NCI-H128 (cell line): ENCODE measurements at regions not wholly inside any gene's neighbourhood (a gene's known extent, or its start where the extent isn't known, plus 50 kb on each side); places are given as distances from the start of the nearest gene placed in this dataset.
"Not testable (repeated sequence)": the region's sequence is repeated elsewhere in the genome, so short reads cannot be mapped to it uniquely, and the experiment has no call there.

Source experiments
- DNase-seq: peaks from one replicate; lab custom pipeline; 2025; ENCODE audit not compliant: unreplicated experiment; lab: John Stamatoyannopoulos, UW

GRCh38 chr5:56733580-56733979, 81.8 kb upstream of the MAP3K1 start:
- no peak for DNase-seq

- no peak for DNase-seq
Observed at GRCh38 chr5:56732121-56732520, 83.2 kb upstream of the MAP3K1 start.

GRCh38 chr5:56731473-56731872, 83.9 kb upstream of the MAP3K1 start:
- DNase-seq: not testable (repeated sequence)

- DNase-seq: no peak
Observed at GRCh38 chr5:56729488-56729887, 85.9 kb upstream of the MAP3K1 start.

- DNase-seq: no peak
Observed at GRCh38 chr5:56725711-56726411, 89.5 kb upstream of the MAP3K1 start.

GRCh38 chr5:56724857-56725256, 90.5 kb upstream of the MAP3K1 start:
- DNase-seq: not testable (repeated sequence)

GRCh38 chr5:56722317-56722716, 93.0 kb upstream of the MAP3K1 start:
- DNase-seq: no peak

- no peak for DNase-seq
Observed at GRCh38 chr5:56717253-56717987, 97.9 kb upstream of the MAP3K1 start.

GRCh38 chr5:56715986-56716385, 99.4 kb upstream of the MAP3K1 start:
- DNase-seq: no peak

- DNase-seq: no peak
Observed at GRCh38 chr5:56712895-56713591, 102.3 kb upstream of the MAP3K1 start.

- no peak for DNase-seq
Observed at GRCh38 chr5:56710826-56711590, 104.3 kb upstream of the MAP3K1 start.

GRCh38 chr5:56706504-56706903, 108.8 kb upstream of the MAP3K1 start:
- no peak for DNase-seq

- no peak for DNase-seq
Observed at GRCh38 chr5:56705217-56705616, 110.1 kb upstream of the MAP3K1 start.

GRCh38 chr5:56703952-56704351, 111.4 kb upstream of the MAP3K1 start:
- no peak for DNase-seq

GRCh38 chr5:56700711-56701110, 114.6 kb upstream of the MAP3K1 start:
- DNase-seq: no peak

- no peak for DNase-seq
Observed at GRCh38 chr5:56699538-56699937, 115.8 kb upstream of the MAP3K1 start.

- no peak for DNase-seq
Observed at GRCh38 chr5:56698463-56699381, 116.6 kb upstream of the MAP3K1 start.

GRCh38 chr5:56696900-56697299, 118.4 kb upstream of the MAP3K1 start:
- DNase-seq: no peak

GRCh38 chr5:56693220-56693579, 122.1 kb upstream of the MAP3K1 start:
- no peak for DNase-seq
